ENCODE measurements at regions not wholly inside any gene's neighbourhood (a gene's known extent, or its start where the extent isn't known, plus 50 kb on each side); places are given as distances from the start of the nearest gene placed in this dataset.

DNA sequence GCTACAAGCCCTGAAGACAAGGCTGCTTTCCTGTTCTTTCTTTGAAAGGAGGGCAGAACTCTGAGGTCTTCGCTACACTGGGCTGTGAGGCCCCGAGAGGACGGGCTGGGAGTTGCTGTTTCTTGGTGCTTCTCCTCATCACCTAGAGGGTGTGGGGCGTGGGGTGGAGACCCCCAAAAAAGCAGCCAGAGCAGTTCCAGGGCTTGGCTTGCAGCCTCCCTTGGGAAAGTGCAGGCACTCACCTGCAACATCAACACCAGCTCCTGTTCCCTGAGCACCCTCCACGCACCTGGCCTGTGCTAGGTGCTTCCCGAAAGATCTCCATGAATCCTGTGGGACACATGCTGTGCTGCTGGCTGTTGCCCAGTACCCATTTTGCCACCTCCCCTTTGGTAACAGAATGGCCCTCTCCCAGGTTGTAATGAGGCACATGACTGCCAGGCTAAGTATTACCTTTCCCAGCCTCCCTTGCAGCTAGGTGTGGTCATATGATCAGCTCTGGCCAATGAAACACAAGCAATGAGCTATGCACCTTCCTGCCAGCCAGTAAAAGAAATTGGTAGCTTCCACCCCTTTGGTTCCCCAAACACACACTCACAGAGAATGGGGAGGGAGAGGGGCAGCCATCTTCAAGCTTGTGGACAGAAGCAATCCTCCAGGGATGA, 146.0 kb downstream of the C9orf50 start:
- TF ChIP-seq SUZ12 (IDR thresholded peaks at IDR 0.05; ENCODE audit: extremely low read depth, insufficient read depth, insufficient read length), result no peak
- TF ChIP-seq ZNF274 (IDR thresholded peaks at IDR 0.05; ENCODE audit: low read depth, low read length), result no peak
